HL-60 (cell line): ENCODE measurements at regions not wholly inside any gene's neighbourhood (a gene's known extent, or its start where the extent isn't known, plus 50 kb on each side); places are given as distances from the start of the nearest gene placed in this dataset.

ENCODE experiments used
- DNase-seq, 2 experiments: peaks; one replicate each; pipeline ENCODE4 v3.0.0-alpha.2; 2010 to 2020; ENCODE audit warnings: low read depth in 1 of 2, low spot score in 1 of 2
- H3K27ac ChIP-seq: fragments of 250-450 bp; sonication (Bioruptor Pico); replicated peaks from 2 replicates; pipeline ENCODE4 v1.5.1; 2020; ENCODE audit warnings: mild to moderate bottlenecking, moderate library complexity
- H3K27me3 ChIP-seq: fragments of 250-450 bp; sonication (Bioruptor Pico); 2 replicates; pipeline ENCODE4 v1.5.1; 2021; ENCODE audit warnings: mild to moderate bottlenecking, moderate library complexity; ENCODE audit not compliant: insufficient read depth, poor library complexity, severe bottlenecking
- H3K4me3 ChIP-seq: replicated peaks from 2 replicates; pipeline ENCODE4 v1.5.1; 2011; ENCODE audit warnings: mild to moderate bottlenecking, control low read depth, low read length; ENCODE audit not compliant: insufficient read depth
- GABPA ChIP-seq: IDR thresholded peaks from 2 replicates; pipeline ENCODE4 v1.6.1; 2012; ENCODE audit warnings: low read depth
- POLR2AphosphoS5 ChIP-seq: IDR thresholded peaks from 2 replicates; pipeline ENCODE4 v1.6.1; 2012; ENCODE audit warnings: low read depth
- REST ChIP-seq: IDR thresholded peaks from 2 replicates; pipeline ENCODE4 v1.6.1; 2012; ENCODE audit warnings: low read depth; ENCODE audit not compliant: insufficient replicate concordance
- SPI1 ChIP-seq: IDR thresholded peaks from 2 replicates; pipeline ENCODE4 v1.6.1; 2012; ENCODE audit warnings: low read depth, mild to moderate bottlenecking, borderline replicate concordance
- TF ChIP-seq, protein P1 (sequence below): IDR thresholded peaks from one replicate; pipeline ENCODE4 v1.5.1; 2011; ENCODE audit warnings: low read length, control low read depth, inconsistent platforms; ENCODE audit not compliant: insufficient read depth

- H3K27me3 ChIP-seq = no peaks in the 10 kb centered on the region
- no peak for DNase-seq
- TF ChIP-seq POLR2AphosphoS5 (no peak), REST (no peak), SPI1 (no peak), GABPA (no peak)
- TF ChIP-seq, protein P1, sequence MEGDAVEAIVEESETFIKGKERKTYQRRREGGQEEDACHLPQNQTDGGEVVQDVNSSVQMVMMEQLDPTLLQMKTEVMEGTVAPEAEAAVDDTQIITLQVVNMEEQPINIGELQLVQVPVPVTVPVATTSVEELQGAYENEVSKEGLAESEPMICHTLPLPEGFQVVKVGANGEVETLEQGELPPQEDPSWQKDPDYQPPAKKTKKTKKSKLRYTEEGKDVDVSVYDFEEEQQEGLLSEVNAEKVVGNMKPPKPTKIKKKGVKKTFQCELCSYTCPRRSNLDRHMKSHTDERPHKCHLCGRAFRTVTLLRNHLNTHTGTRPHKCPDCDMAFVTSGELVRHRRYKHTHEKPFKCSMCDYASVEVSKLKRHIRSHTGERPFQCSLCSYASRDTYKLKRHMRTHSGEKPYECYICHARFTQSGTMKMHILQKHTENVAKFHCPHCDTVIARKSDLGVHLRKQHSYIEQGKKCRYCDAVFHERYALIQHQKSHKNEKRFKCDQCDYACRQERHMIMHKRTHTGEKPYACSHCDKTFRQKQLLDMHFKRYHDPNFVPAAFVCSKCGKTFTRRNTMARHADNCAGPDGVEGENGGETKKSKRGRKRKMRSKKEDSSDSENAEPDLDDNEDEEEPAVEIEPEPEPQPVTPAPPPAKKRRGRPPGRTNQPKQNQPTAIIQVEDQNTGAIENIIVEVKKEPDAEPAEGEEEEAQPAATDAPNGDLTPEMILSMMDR = no peak
- no peak overlapping the region for H3K4me3 ChIP-seq
- no peak overlapping the region for H3K27ac ChIP-seq
Measured at GRCh38 chr3:1501406-1502115, 408.7 kb downstream of the CNTN6 start.

DNA sequence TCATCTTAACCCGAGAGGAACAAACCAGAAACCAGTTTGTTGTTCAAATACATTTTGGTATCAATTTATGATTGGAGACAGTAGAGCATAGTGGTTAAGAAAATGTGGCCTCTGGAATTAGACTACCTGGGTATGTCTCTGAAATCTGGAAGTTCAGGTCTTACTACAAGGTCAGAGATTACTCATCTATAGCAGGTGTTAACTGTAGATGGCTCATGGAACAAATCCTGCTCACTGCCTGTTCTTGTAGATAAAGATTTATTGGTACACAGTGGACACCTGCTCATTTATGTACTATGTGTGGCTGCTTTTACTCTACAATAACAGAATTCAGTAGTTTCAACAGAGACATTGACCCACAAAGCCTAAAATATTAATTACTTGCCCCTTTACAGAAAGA, 413.3 kb downstream of the CNTN6 start:
- no peak overlapping the region for H3K27ac ChIP-seq
- no peaks in the 10 kb centered on the region for H3K27me3 ChIP-seq
- TF ChIP-seq POLR2AphosphoS5 = no peak
- no peak for TF ChIP-seq GABPA
- TF ChIP-seq, protein P1 = no peak
- no peak for TF ChIP-seq SPI1
- no peak for TF ChIP-seq REST
- DNase-seq = no peak
- H3K4me3 ChIP-seq = no peak overlapping the region

DNA sequence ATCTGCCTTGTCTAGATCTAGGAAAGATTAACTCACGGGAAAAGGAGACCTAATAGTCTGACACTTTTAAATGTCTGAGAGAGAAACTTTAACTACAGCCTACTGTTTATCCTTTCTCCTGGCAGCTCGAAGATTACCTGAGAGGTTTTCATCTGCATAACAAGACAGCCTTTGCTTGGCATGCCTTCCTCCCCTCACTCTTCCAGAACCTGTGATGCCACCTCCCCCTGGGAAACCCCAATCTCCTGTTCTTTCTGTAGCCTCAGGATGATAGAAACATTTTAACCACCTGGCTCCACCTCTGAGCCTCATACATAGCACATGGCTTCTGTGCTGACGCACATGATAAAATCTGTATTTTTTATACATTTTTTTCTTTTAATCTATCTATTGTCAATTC, 420.8 kb downstream of the CNTN6 start:
- TF ChIP-seq POLR2AphosphoS5 (no peak), REST (no peak), SPI1 (no peak), GABPA (no peak)
- TF ChIP-seq, protein P1 = no peak
- Histone ChIP-seq H3K27me3 (no peaks in the 10 kb centered on the region), H3K4me3 (no peak overlapping the region), H3K27ac (no peak overlapping the region)
- DNase-seq = no peak
